ENCODE measurements at regions not wholly inside any gene's neighbourhood (a gene's known extent, or its start where the extent isn't known, plus 50 kb on each side); places are given as distances from the start of the nearest gene placed in this dataset.

GRCh38 chr18:10402871-10403559 lies 51.4 kb upstream of the APCDD1 start:
- DNase-seq, result no peak

DNA sequence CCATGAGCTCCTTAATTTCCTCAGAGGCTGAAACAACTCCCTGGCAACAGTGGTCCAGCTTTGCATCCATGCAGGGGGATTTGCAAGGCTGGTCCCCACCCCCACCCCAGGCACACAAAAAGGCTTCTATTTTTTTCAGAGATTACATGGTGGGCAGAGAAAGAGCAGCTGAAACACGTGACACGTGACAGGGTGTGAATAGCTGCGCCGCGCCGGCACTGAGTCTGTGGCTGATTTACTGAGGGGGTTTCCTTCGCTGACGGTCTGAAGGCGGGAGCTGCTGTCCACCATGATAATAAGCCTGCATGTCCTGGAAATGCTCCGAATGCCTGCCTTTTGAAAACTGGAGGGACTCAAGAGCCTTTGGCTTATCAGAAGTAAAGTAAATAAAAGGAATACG lies 50.7 kb upstream of the APCDD1 start:
- DNase-seq, result no peak

- DNase-seq, result no peak
Observed at GRCh38 chr18:10404168-10404567, 50.3 kb upstream of the APCDD1 start.
